Common myeloid progenitor, CD34-positive (primary cell): ENCODE measurements at regions not wholly inside any gene's neighbourhood (a gene's known extent, or its start where the extent isn't known, plus 50 kb on each side); places are given as distances from the start of the nearest gene placed in this dataset.

ENCODE experiments used
- CTCF ChIA-PET: fragments of 350-600 bp; sonication (Branson Sonifier 250); formaldehyde crosslinking; loops from one replicate; lab custom pipeline; 2021; ENCODE audit warnings: antibody characterized with exemption; lab: Charles Lee
- POLR2A ChIA-PET: fragments of 350-600 bp; sonication (Branson Sonifier 250); formaldehyde crosslinking; loops from one replicate; lab custom pipeline; 2021; ENCODE audit warnings: antibody characterized with exemption; lab: Charles Lee
- DNase-seq, 3 donors: peaks; one replicate each; pipeline versions ENCODE4 v3.0.0 to v3.0.0-alpha.2; 2013
- H3K27ac ChIP-seq, 2 experiments: 1 replicate in 1 of 2; 2 replicates in 1 of 2; pipeline ENCODE4 v1.7.0; 2013; ENCODE audit warnings: inconsistent platforms in 2 of 2, low read length in 2 of 2, mild to moderate bottlenecking in 2 of 2, low read depth in 1 of 2, moderate library complexity in 1 of 2; ENCODE audit not compliant: severe bottlenecking in 2 of 2, insufficient read depth in 1 of 2, poor library complexity in 1 of 2
- H3K27me3 ChIP-seq, 5 experiments: replicated peaks in 2 of 5; 1 replicate in 3 of 5; 2 replicates in 2 of 5; pipeline versions ENCODE4 v1.6.1 to v1.7.0; 2013; ENCODE audit warnings: low read length in 4 of 5, mild to moderate bottlenecking in 2 of 5, moderate library complexity in 2 of 5, inconsistent platforms in 1 of 5; ENCODE audit not compliant: insufficient read depth in 5 of 5, control insufficient read depth in 4 of 5
- H3K36me3 ChIP-seq, 4 experiments: 1 replicate in 2 of 4; 2 replicates in 2 of 4; pipeline versions ENCODE4 v1.6.1 to v1.7.0; 2013; ENCODE audit warnings: low read length in 3 of 4, control low read depth in 1 of 4, mild to moderate bottlenecking in 1 of 4; ENCODE audit not compliant: control insufficient read depth in 4 of 4, insufficient read depth in 4 of 4
- H3K4me1 ChIP-seq, 4 experiments: 1 replicate in 3 of 4; 2 replicates in 1 of 4; pipeline versions ENCODE4 v1.6.1 to v1.7.1; 2013; ENCODE audit warnings: low read length in 3 of 4, mild to moderate bottlenecking in 3 of 4, control low read depth in 1 of 4, inconsistent platforms in 1 of 4, moderate library complexity in 1 of 4; ENCODE audit not compliant: control insufficient read depth in 4 of 4, insufficient read depth in 4 of 4; ENCODE audit errors: control extremely low read depth in 1 of 4
- H3K4me3 ChIP-seq, 7 experiments: 1 replicate in 4 of 7; 2 replicates in 3 of 7; pipeline versions ENCODE4 v1.5.1 to v1.7.0; 2013; ENCODE audit warnings: mild to moderate bottlenecking in 7 of 7, low read length in 6 of 7, moderate library complexity in 6 of 7, inconsistent platforms in 2 of 7, low read depth in 2 of 7, control low read depth in 1 of 7; ENCODE audit not compliant: insufficient read depth in 4 of 7, control insufficient read depth in 1 of 7; ENCODE audit errors: extremely low read depth in 1 of 7
- H3K9me3 ChIP-seq, 5 experiments: 1 replicate in 4 of 5; 2 replicates in 1 of 5; pipeline versions ENCODE4 v1.6.1 to v1.7.1; 2013; ENCODE audit warnings: low read length in 4 of 5, mild to moderate bottlenecking in 2 of 5, inconsistent platforms in 1 of 5, low read depth in 1 of 5, moderate library complexity in 1 of 5; ENCODE audit not compliant: control insufficient read depth in 4 of 5, insufficient read depth in 2 of 5; ENCODE audit errors: control extremely low read depth in 1 of 5
- WGBS: methylation state at CpG from one replicate; pipeline ENCODE4 v1.1.5; 2013; ENCODE audit not compliant: insufficient coverage; 5-methylcytosine and 5-hydroxymethylcytosine counted together

DNA sequence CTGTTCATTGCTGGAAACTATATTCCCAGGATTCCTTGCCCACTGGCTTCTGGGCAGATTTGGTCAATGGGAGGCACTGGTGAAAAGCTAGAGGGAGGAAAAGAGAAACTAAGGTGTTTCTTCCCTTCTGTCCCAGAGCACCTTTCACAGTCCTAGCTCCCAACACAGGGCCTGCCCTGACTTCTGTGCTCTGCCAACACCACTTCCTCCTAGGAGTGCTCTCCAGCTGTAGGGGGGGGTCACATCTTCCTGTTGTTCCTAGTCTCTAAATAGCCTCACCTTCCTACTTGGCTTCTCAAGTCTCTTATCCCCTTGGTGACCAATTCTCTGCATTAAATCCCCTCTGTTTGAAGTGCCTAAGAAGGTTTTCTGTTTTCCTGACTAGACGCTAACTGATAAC is 115.4 kb downstream of the ADRB2 start:
- no peaks in the 10 kb centered on the region for H3K36me3 ChIP-seq
- no peak overlapping the region for H3K27ac ChIP-seq
- WGBS: 100% methylated on average over 1 of the region's 1 CpG
- no peak overlapping the region for H3K4me3 ChIP-seq
- no peak for DNase-seq
- POLR2A ChIA-PET: no interaction called here
- CTCF ChIA-PET: interaction anchor here (0.9 kb wide), 1 partner anchor 16 kb away, joined by 4 read pairs; no protein-coding TSS in a partner anchor
- no peaks in the 10 kb centered on the region for H3K9me3 ChIP-seq
- H3K4me1 ChIP-seq: no peaks in the 10 kb centered on the region
- H3K27me3 ChIP-seq: no peaks in the 10 kb centered on the region

DNA sequence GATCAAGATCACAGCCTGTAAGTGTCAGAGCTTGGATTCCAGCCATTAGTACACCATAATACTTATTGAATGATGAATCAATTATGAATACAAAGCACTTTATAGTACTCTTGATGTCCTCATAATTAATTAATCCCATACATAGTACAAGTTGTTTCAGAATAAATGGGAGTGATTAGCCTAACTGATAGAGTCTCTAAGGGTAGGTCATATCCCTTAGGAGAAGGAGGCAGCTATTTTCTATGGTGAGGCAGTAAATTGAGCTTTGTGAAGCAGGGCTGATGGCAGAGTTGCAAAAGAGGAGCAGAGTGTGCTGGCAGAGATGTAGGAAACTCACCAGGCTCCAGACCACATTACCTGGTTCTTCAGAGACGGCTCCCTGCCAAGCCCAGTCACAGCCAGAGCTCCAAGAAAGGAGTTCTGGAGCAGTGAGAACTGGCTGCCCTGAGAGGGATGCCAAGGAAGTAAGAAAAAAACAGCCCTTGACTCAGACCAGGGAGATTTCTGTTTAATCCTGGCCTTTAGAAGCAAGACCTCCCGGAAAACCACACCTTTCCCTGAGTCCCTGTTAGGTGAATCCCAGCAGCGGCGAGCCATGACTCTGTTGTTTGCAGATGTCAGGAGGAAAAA is 112.9 kb downstream of the SH3TC2 start:
- H3K4me3 ChIP-seq: no peak overlapping the region
- WGBS: 100% methylated on average over 4 of the region's 4 CpGs
- H3K27ac ChIP-seq: no peak overlapping the region
- H3K4me1 ChIP-seq: peaks cover 0 to 20% (median 5%) of the 10 kb centered on the region in 4 experiments
- no peaks in the 10 kb centered on the region for H3K36me3 ChIP-seq
- ChIA-PET CTCF (interaction anchor here (1.2 to 1.9 kb wide), 3 partner anchors 10 to 219 kb away, joined by 3 to 9 read pairs (median 6); no protein-coding TSS in a partner anchor), POLR2A (no interaction called here)
- no peak for DNase-seq
- no peaks in the 10 kb centered on the region for H3K9me3 ChIP-seq
- peaks cover 0 to 2% (median 0%) of the 10 kb centered on the region in 5 experiments for H3K27me3 ChIP-seq

- DNase-seq: no peak
- WGBS: no CpG with 5 or more reads among the region's 2 CpGs
- H3K27ac ChIP-seq: no peak overlapping the region
- ChIA-PET CTCF (interaction anchor here (1.2 to 1.9 kb wide), 4 partner anchors 10 to 219 kb away, joined by 3 to 9 read pairs (median 4); no protein-coding TSS in a partner anchor), POLR2A (no interaction called here)
- no peaks in the 10 kb centered on the region for H3K36me3 ChIP-seq
- H3K4me3 ChIP-seq: no peak overlapping the region
- peaks cover 0 to 20% (median 5%) of the 10 kb centered on the region in 4 experiments for H3K4me1 ChIP-seq
- peaks cover 0 to 2% (median 0%) of the 10 kb centered on the region in 5 experiments for H3K27me3 ChIP-seq
- no peaks in the 10 kb centered on the region for H3K9me3 ChIP-seq
Measured at GRCh38 chr5:148950471-148950863, 112.4 kb downstream of the SH3TC2 start.

DNA sequence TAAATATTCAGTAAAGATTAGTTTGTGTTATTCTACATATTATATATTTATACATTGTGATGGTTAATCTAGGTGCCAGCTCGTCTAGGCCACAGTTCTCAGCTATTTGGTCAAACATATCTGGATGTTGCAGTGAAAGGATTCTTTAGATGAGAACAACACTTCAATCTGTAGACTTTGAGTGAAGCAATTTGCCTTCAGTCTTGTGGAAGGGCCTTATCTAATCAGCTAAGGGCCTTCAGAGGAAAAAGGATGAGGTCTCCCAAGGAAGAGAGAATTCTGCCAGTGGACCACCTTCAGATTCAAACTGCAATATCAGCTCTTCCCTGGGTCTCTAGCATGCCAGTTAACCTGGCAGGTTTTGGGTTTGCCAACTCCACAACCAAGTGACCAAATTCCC is 112.0 kb downstream of the SH3TC2 start:
- WGBS: no CpG with 5 or more reads among the region's 1 CpG
- Histone ChIP-seq H3K9me3 (no peaks in the 10 kb centered on the region), H3K27me3 (peaks cover 0 to 2% (median 0%) of the 10 kb centered on the region in 5 experiments), H3K27ac (no peak overlapping the region), H3K4me3 (no peak overlapping the region), H3K4me1 (peaks cover 0 to 20% (median 5%) of the 10 kb centered on the region in 4 experiments), H3K36me3 (no peaks in the 10 kb centered on the region)
- no peak for DNase-seq
- ChIA-PET CTCF (interaction anchor here (0.8 to 1.9 kb wide), 6 partner anchors 11 to 220 kb away, joined by 3 to 6 read pairs (median 4); no protein-coding TSS in a partner anchor), POLR2A (no interaction called here)

GRCh38 chr5:148951612-148952011 is 111.2 kb downstream of the SH3TC2 start:
- no peaks in the 10 kb centered on the region for H3K36me3 ChIP-seq
- CTCF ChIA-PET: interaction anchor here (0.8 to 1.5 kb wide), 5 partner anchors 12 to 84 kb away, joined by 3 to 6 read pairs (median 3); no protein-coding TSS in a partner anchor
- H3K4me1 ChIP-seq: peaks cover 0 to 20% (median 5%) of the 10 kb centered on the region in 4 experiments
- no peak for DNase-seq
- WGBS: 90% methylated on average over 3 of the region's 3 CpGs
- POLR2A ChIA-PET: no interaction called here
- H3K9me3 ChIP-seq: no peaks in the 10 kb centered on the region
- peaks cover 0 to 2% (median 0%) of the 10 kb centered on the region in 5 experiments for H3K27me3 ChIP-seq
- no peak overlapping the region for H3K27ac ChIP-seq
- no peak overlapping the region for H3K4me3 ChIP-seq

GRCh38 chr5:148952097-148952867 is 110.6 kb downstream of the SH3TC2 start:
- peaks cover 0 to 2% (median 0%) of the 10 kb centered on the region in 5 experiments for H3K27me3 ChIP-seq
- H3K4me3 ChIP-seq: no peak overlapping the region
- H3K9me3 ChIP-seq: no peaks in the 10 kb centered on the region
- DNase-seq: peak; percentile 41 to 65 (median 49)
- H3K4me1 ChIP-seq: peaks cover 0 to 20% (median 5%) of the 10 kb centered on the region in 4 experiments
- no peaks in the 10 kb centered on the region for H3K36me3 ChIP-seq
- 98% methylated on average over 5 of the region's 8 CpGs for WGBS
- POLR2A ChIA-PET: no interaction called here
- CTCF ChIA-PET: interaction anchor here (1.1 to 3.2 kb wide), 5 partner anchors 12 to 220 kb away, joined by 3 to 20 read pairs (median 3); no protein-coding TSS in a partner anchor
- H3K27ac ChIP-seq: no peak overlapping the region
